Esophagus squamous epithelium (tissue), 5 donors: ENCODE measurements at regions not wholly inside any gene's neighbourhood (a gene's known extent, or its start where the extent isn't known, plus 50 kb on each side); places are given as distances from the start of the nearest gene placed in this dataset.

Experiments used
- DNase-seq: peaks from one replicate; lab custom pipeline; 2025; lab: John Stamatoyannopoulos, UW
- H3K27ac ChIP-seq, 4 donors: fragments of 200-600 bp; sonication (generic); one replicate each; pipeline ENCODE4 v1.5.1; 2016 to 2019; ENCODE audit warnings: mild to moderate bottlenecking in 1 of 4
- H3K27me3 ChIP-seq, 4 donors: fragments of 200-600 bp; sonication (generic); 1 replicate in 3 of 4; 2 replicates in 1 of 4; pipeline versions ENCODE4 v1.5.1 to v1.6.0; 2017 to 2021; ENCODE audit warnings: antibody characterized with exemption in 1 of 4
- H3K36me3 ChIP-seq, 3 donors: fragments of 200-600 bp; sonication (generic); one replicate each; pipeline ENCODE4 v1.5.1; 2016 to 2019
- H3K4me1 ChIP-seq, 3 donors: fragments of 200-600 bp; sonication (generic); one replicate each; pipeline ENCODE4 v1.5.1; 2017 to 2019
- H3K4me3 ChIP-seq, 4 donors: fragments of 200-600 bp; sonication (generic); 1 replicate in 3 of 4; 2 replicates in 1 of 4; pipeline ENCODE4 v1.5.1; 2016 to 2019; ENCODE audit warnings: mild to moderate bottlenecking in 2 of 4, moderate library complexity in 1 of 4
- H3K9me3 ChIP-seq, 3 donors: fragments of 200-600 bp; sonication (generic); one replicate each; pipeline ENCODE4 v1.5.1; 2016 to 2019
- POLR2A ChIP-seq, 4 donors: fragments of 450-650 bp; IDR thresholded peaks; one replicate each; pipeline ENCODE4 v1.6.1; 2017; ENCODE audit warnings: antibody characterized with exemption in 4 of 4, mild to moderate bottlenecking in 4 of 4, moderate library complexity in 3 of 4
- WGBS, 2 donors: methylation state at CpG; one replicate each; pipeline ENCODE4 v1.1.5; 2018; 5-methylcytosine and 5-hydroxymethylcytosine counted together
- intact Hi-C: fragments of 100-400 bp; cut with DNase I; formaldehyde crosslinking; loops from one replicate; pipeline ENCODE4 v1.15.0; 2022
- TF ChIP-seq, protein P1 (sequence below), 6 experiments: fragments of 450-650 bp in 4 of 6; fragments of 200-600 bp in 2 of 6; sonication (generic) in 2 of 6; IDR thresholded peaks; one replicate each; pipeline ENCODE4 v1.5.1; 2016 to 2019; ENCODE audit warnings: antibody characterized with exemption in 6 of 6, mild to moderate bottlenecking in 4 of 6, moderate library complexity in 4 of 6
- donor health status: DM: yes; HTN: yes; CAD: no.

DNA sequence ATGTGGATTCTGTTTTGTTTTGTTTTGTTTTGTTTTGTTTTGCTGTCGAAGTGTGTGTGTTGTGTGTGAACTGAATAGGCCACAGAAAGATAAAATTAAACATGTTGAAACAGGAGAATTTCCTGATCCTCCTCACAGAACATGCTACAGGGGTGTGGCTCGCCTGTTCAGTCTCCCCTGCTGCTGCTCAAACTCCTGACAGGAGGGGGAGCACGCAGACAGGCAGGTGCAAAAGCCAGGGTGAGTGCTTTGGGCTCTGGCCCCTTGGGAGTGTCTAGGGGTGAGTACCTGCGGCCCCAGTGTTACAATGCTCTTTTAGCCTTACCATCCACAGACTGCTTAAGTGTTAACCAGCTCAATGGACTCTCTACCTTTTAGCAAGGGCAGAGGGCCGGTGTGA lies 473.5 kb downstream of the MAT2B start:
- no peaks in the 10 kb centered on the region for H3K4me1 ChIP-seq
- no peaks in the 10 kb centered on the region for H3K9me3 ChIP-seq
- H3K4me3 ChIP-seq = no peak overlapping the region
- WGBS, 2 donors = 29 to 34% methylated on average over 5 of the region's 5 CpGs
- TF ChIP-seq, protein P1, sequence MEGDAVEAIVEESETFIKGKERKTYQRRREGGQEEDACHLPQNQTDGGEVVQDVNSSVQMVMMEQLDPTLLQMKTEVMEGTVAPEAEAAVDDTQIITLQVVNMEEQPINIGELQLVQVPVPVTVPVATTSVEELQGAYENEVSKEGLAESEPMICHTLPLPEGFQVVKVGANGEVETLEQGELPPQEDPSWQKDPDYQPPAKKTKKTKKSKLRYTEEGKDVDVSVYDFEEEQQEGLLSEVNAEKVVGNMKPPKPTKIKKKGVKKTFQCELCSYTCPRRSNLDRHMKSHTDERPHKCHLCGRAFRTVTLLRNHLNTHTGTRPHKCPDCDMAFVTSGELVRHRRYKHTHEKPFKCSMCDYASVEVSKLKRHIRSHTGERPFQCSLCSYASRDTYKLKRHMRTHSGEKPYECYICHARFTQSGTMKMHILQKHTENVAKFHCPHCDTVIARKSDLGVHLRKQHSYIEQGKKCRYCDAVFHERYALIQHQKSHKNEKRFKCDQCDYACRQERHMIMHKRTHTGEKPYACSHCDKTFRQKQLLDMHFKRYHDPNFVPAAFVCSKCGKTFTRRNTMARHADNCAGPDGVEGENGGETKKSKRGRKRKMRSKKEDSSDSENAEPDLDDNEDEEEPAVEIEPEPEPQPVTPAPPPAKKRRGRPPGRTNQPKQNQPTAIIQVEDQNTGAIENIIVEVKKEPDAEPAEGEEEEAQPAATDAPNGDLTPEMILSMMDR (IDR thresholded peaks at IDR 0.05) = peak in 1 of 6 experiments; percentile 34
- no peak for TF ChIP-seq POLR2A (IDR thresholded peaks at IDR 0.05)
- no peaks in the 10 kb centered on the region for H3K27me3 ChIP-seq
- no peak for DNase-seq
- no peak overlapping the region for H3K27ac ChIP-seq
- intact Hi-C loops = no loop called here
- H3K36me3 ChIP-seq = no peaks in the 10 kb centered on the region

DNA sequence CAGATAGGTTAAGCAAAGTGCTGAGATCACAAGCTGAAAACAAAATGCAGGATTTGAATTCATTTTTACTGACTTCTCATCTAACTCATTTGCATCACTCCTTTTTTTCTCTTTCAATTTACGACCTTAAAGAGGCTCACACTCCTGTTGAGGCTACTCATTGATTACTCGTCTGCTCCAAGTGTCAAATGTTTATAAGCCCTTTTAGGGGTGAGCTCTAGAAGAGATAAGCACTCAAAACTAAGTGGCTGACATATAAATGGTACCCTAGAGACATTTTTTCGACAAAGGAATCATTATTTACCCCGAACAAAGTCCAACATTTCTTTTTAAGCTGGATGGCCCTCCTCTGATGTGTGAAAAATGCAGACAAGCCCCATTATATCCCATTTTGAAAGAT lies 483.1 kb downstream of the MAT2B start:
- no peak overlapping the region for H3K27ac ChIP-seq
- H3K4me1 ChIP-seq = no peaks in the 10 kb centered on the region
- WGBS, 2 donors = 55 to 57% methylated on average over 4 of the region's 4 CpGs
- no peak overlapping the region for H3K4me3 ChIP-seq
- H3K36me3 ChIP-seq = no peaks in the 10 kb centered on the region
- no peaks in the 10 kb centered on the region for H3K27me3 ChIP-seq
- TF ChIP-seq, protein P1 (IDR thresholded peaks at IDR 0.05) = no peak
- no peak for TF ChIP-seq POLR2A (IDR thresholded peaks at IDR 0.05)
- intact Hi-C loops = no loop called here
- no peaks in the 10 kb centered on the region for H3K9me3 ChIP-seq
- no peak for DNase-seq

DNA sequence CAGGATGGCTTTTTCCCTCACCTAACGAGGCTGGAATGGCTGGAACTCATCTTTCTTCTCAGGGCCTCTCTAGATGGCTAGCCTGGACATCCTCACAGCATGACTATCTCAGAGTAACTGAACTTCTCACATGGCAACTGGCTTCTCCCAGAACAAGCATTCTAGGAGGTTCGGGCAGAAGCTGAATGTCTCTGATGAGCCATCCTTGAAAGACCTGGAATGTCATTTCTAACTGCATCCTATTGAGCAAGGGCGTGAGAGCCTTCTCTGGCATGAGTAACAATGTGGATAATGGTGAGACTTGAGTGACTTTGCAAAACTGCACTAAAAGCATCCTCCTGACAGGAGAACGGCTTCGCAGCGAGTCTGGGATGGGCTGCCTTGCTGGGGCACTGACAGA lies 487.7 kb downstream of the MAT2B start:
- H3K27ac ChIP-seq = no peak overlapping the region
- H3K4me1 ChIP-seq = no peaks in the 10 kb centered on the region
- H3K36me3 ChIP-seq = no peaks in the 10 kb centered on the region
- no peak for DNase-seq
- intact Hi-C loops = no loop called here
- no peak for TF ChIP-seq POLR2A (IDR thresholded peaks at IDR 0.05)
- TF ChIP-seq, protein P1 (IDR thresholded peaks at IDR 0.05) = no peak
- H3K27me3 ChIP-seq = no peaks in the 10 kb centered on the region
- no peak overlapping the region for H3K4me3 ChIP-seq
- WGBS, 2 donors = 81 to 83% methylated on average over 6 of the region's 6 CpGs
- no peaks in the 10 kb centered on the region for H3K9me3 ChIP-seq

DNA sequence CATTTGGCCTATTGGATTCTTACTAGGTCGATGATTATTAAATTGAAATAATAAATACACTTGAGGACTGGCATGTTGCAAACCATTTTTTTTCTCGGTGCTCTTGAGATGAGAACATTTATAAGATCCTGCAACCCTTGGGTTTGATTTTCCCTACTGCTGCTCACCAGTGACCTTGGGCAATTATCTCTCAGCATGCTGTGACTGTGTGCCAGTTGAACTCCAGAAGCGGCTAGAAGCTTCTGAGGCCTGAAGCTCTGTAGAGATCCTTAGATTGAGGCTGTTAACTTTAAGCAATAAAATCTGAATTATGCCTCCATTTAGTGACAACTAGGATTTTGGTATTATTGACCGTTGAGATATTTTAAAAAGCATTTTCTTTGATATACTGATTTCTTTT lies 489.8 kb downstream of the MAT2B start:
- Histone ChIP-seq H3K27ac (no peak overlapping the region), H3K27me3 (no peaks in the 10 kb centered on the region), H3K4me1 (no peaks in the 10 kb centered on the region), H3K9me3 (no peaks in the 10 kb centered on the region), H3K4me3 (no peak overlapping the region), H3K36me3 (no peaks in the 10 kb centered on the region)
- 82 to 88% methylated on average over 4 of the region's 4 CpGs for WGBS, 2 donors
- intact Hi-C loops = no loop called here
- no peak for DNase-seq
- TF ChIP-seq POLR2A (IDR thresholded peaks at IDR 0.05) = no peak
- TF ChIP-seq, protein P1 (IDR thresholded peaks at IDR 0.05) = no peak

DNA sequence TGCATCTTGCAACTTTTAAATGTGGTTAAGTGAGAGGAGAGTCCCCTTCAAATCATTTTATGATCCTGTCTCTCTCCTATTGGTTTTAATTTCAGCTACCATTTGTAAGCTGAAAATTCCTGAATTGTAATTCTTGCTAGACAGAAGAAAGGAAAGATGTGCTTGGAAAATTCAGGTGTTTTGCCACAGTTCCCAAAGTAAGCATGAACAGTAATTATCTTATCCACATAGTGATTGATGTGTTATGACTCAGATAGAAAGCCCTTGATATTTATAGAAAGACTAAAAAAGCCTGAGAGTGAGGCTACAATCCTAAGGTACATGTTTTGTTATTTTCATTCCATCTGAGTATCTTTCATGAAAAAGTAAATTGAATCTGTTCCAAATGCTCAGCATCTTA lies 492.5 kb downstream of the MAT2B start:
- no peak for TF ChIP-seq POLR2A (IDR thresholded peaks at IDR 0.05)
- TF ChIP-seq, protein P1 (IDR thresholded peaks at IDR 0.05) = no peak
- no peak for DNase-seq
- intact Hi-C loops = no loop called here
- Histone ChIP-seq H3K4me3 (no peak overlapping the region), H3K4me1 (peaks cover 0 to 3% (median 0%) of the 10 kb centered on the region in 3 donors), H3K27ac (no peak overlapping the region), H3K36me3 (no peaks in the 10 kb centered on the region), H3K27me3 (no peaks in the 10 kb centered on the region), H3K9me3 (no peaks in the 10 kb centered on the region)
